GM12892 (cell line): ENCODE measurements at regions not wholly inside any gene's neighbourhood (a gene's known extent, or its start where the extent isn't known, plus 50 kb on each side); places are given as distances from the start of the nearest gene placed in this dataset.

Experiments
- POLR2A ChIP-seq: IDR thresholded peaks from 2 replicates; pipeline ENCODE4 v1.6.1; 2011; ENCODE audit warnings: low read depth, low read length, control low read depth
- POLR2AphosphoS5 ChIP-seq: IDR thresholded peaks from 2 replicates; pipeline ENCODE4 v1.6.1; 2011; ENCODE audit warnings: low read depth, low read length, control low read depth
- TAF1 ChIP-seq: IDR thresholded peaks from 2 replicates; pipeline ENCODE4 v1.6.1; 2011; ENCODE audit warnings: low read depth, mild to moderate bottlenecking, control low read depth, low read length, borderline replicate concordance

DNA sequence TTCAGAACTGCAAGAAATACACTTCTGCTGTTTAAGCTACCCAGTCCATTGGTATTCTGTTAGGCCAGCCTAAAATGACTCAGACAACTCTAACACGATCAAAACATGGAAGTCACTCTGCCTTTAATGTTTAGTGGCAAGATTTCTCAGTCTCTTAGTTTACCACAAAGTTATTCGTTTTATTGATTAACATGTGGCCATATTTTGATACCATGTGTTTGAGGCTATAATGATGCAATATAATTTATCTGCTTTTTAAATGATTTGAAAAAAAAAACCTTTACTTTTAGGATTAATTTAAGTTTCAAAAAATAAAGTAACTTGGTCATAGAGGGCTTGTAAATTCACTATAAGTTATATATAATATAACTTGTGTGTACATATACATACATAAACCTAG is 223.4 kb downstream of the SPRY2 start:
- TF ChIP-seq POLR2AphosphoS5 (no peak), POLR2A (no peak), TAF1 (no peak)
